Upper lobe of left lung (tissue), 6 donors: ENCODE measurements at regions not wholly inside any gene's neighbourhood (a gene's known extent, or its start where the extent isn't known, plus 50 kb on each side); places are given as distances from the start of the nearest gene placed in this dataset.

Source experiments
- ATAC-seq, 2 donors: fragments of 200-7000 bp; cut with Tn5 transposase; one replicate each; pipeline ENCODE4 v1.9.1; 2022; ENCODE audit warnings: mild to moderate bottlenecking in 2 of 2, moderate library complexity in 2 of 2; ENCODE audit not compliant: low FRiP score in 2 of 2
- DNase-seq, 2 donors: peaks; one replicate each; pipeline ENCODE4 v3.0.0-alpha.2; 2019 to 2020
- H3K27ac ChIP-seq, 4 donors: fragments of 200-600 bp; sonication (generic); one replicate each; pipeline ENCODE4 v1.5.1; 2016 to 2019
- H3K27me3 ChIP-seq, 4 donors: fragments of 200-600 bp; sonication (generic); one replicate each; pipeline ENCODE4 v1.5.1; 2017 to 2019
- H3K36me3 ChIP-seq, 4 donors: fragments of 200-600 bp; sonication (generic); one replicate each; pipeline ENCODE4 v1.5.1; 2016 to 2019
- H3K4me1 ChIP-seq, 4 donors: fragments of 200-600 bp; sonication (generic); one replicate each; pipeline ENCODE4 v1.5.1; 2018 to 2019
- H3K4me3 ChIP-seq, 4 donors: fragments of 200-600 bp; sonication (generic); one replicate each; pipeline ENCODE4 v1.5.1; 2017 to 2019; ENCODE audit warnings: mild to moderate bottlenecking in 2 of 4, moderate library complexity in 1 of 4
- H3K9me3 ChIP-seq, 4 donors: fragments of 200-600 bp; sonication (generic); one replicate each; pipeline ENCODE4 v1.5.1; 2018 to 2019
- EP300 ChIP-seq, 4 donors: sonication (generic); formaldehyde crosslinking; IDR thresholded peaks; one replicate each; pipeline ENCODE4 v1.5.1; 2017; ENCODE audit warnings: antibody characterized with exemption in 4 of 4, control low read depth in 2 of 4
- POLR2A ChIP-seq, 4 donors: fragments of 450-650 bp; IDR thresholded peaks; one replicate each; pipeline ENCODE4 v1.5.1; 2016 to 2017; ENCODE audit warnings: antibody characterized with exemption in 4 of 4, mild to moderate bottlenecking in 2 of 4
- POLR2AphosphoS5 ChIP-seq, 2 donors: sonication (generic); formaldehyde crosslinking; IDR thresholded peaks; one replicate each; pipeline ENCODE4 v1.5.1; 2017; ENCODE audit warnings: antibody characterized with exemption in 2 of 2
- WGBS, 2 donors: methylation state at CpG; one replicate each; pipeline ENCODE4 v1.1.5; 2017 to 2018; 5-methylcytosine and 5-hydroxymethylcytosine counted together
- TF ChIP-seq, protein P1 (sequence below), 6 experiments: fragments of 450-650 bp in 4 of 6; fragments of 200-600 bp in 2 of 6; sonication (generic) in 2 of 6; IDR thresholded peaks; one replicate each; pipeline ENCODE4 v1.5.1; 2016 to 2019; ENCODE audit warnings: antibody characterized with exemption in 6 of 6
- donor health status: DM: no; HTN: no; CAD: no; lungs with moderate emphysema.
- donor health status: DM: no; HTN: yes; CAD: no; lungs with severe emphysema.

DNA sequence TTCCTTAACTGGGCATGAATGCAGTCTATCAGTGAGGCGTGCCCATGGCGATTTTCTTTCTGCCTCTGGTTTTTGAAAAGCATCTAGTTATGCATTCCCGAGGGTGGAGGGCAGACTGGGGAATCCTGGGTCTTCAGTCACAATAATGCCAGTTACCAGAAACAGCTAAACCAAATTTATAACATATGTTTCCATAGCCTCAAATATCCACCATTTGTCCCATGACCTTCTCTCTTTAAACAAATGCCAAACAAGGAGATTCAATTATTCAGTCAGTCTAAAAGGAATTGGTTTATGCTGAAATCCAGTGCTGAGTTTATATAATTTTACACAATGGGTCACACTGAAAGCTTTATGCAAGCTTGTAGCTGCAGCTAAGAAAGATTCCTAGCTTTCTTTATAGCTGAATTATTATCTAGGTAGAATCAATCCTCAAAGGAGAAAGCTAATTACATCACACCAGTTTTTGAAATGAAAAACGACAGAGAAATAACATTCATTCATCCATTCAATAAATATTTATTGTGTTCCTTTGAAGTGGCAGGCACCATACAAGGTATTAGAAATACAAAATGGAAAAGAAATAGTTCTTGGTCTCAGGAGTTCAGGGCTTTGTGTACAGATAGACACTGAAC, 131.3 kb upstream of the RAP1B start:
- no peak overlapping the region for H3K27ac ChIP-seq
- WGBS, 2 donors, result 63 to 69% methylated on average over 4 of the region's 4 CpGs
- TF ChIP-seq, protein P1, sequence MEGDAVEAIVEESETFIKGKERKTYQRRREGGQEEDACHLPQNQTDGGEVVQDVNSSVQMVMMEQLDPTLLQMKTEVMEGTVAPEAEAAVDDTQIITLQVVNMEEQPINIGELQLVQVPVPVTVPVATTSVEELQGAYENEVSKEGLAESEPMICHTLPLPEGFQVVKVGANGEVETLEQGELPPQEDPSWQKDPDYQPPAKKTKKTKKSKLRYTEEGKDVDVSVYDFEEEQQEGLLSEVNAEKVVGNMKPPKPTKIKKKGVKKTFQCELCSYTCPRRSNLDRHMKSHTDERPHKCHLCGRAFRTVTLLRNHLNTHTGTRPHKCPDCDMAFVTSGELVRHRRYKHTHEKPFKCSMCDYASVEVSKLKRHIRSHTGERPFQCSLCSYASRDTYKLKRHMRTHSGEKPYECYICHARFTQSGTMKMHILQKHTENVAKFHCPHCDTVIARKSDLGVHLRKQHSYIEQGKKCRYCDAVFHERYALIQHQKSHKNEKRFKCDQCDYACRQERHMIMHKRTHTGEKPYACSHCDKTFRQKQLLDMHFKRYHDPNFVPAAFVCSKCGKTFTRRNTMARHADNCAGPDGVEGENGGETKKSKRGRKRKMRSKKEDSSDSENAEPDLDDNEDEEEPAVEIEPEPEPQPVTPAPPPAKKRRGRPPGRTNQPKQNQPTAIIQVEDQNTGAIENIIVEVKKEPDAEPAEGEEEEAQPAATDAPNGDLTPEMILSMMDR (IDR thresholded peaks at IDR 0.05), result no peak
- TF ChIP-seq POLR2A (IDR thresholded peaks at IDR 0.05), result no peak
- no peak for TF ChIP-seq POLR2AphosphoS5 (IDR thresholded peaks at IDR 0.05)
- TF ChIP-seq EP300 (IDR thresholded peaks at IDR 0.05), result no peak
- H3K4me3 ChIP-seq, result no peak overlapping the region
- H3K9me3 ChIP-seq, result no peaks in the 10 kb centered on the region
- no peak for DNase-seq
- no peaks in the 10 kb centered on the region for H3K36me3 ChIP-seq
- no peaks in the 10 kb centered on the region for H3K4me1 ChIP-seq
- no peak for ATAC-seq
- no peaks in the 10 kb centered on the region for H3K27me3 ChIP-seq

GRCh38 chr12:68479896-68480291, 130.8 kb upstream of the RAP1B start:
- DNase-seq, result no peak
- Histone ChIP-seq H3K9me3 (no peaks in the 10 kb centered on the region), H3K4me3 (no peak overlapping the region)

GRCh38 chr12:68480526-68480925, 130.2 kb upstream of the RAP1B start:
- ATAC-seq (no peak), DNase-seq (no peak)
- H3K4me3 ChIP-seq, result no peak overlapping the region
- H3K27me3 ChIP-seq, result no peaks in the 10 kb centered on the region
- H3K36me3 ChIP-seq, result no peaks in the 10 kb centered on the region
- no peak for TF ChIP-seq EP300 (IDR thresholded peaks at IDR 0.05)
- TF ChIP-seq, protein P1 (IDR thresholded peaks at IDR 0.05), result no peak
- TF ChIP-seq POLR2AphosphoS5 (IDR thresholded peaks at IDR 0.05), result no peak
- no peak for TF ChIP-seq POLR2A (IDR thresholded peaks at IDR 0.05)
- H3K9me3 ChIP-seq, result no peaks in the 10 kb centered on the region
- H3K27ac ChIP-seq, result no peak overlapping the region
- no peaks in the 10 kb centered on the region for H3K4me1 ChIP-seq

More at GRCh38 chr12:68479896-68480291, 130.8 kb upstream of the RAP1B start:
- no peaks in the 10 kb centered on the region for H3K4me1 ChIP-seq
- TF ChIP-seq, protein P1 (IDR thresholded peaks at IDR 0.05), result no peak
- TF ChIP-seq POLR2AphosphoS5 (IDR thresholded peaks at IDR 0.05) (no peak), EP300 (IDR thresholded peaks at IDR 0.05) (no peak), POLR2A (IDR thresholded peaks at IDR 0.05) (no peak)
- H3K27ac ChIP-seq, result no peak overlapping the region
- no peaks in the 10 kb centered on the region for H3K36me3 ChIP-seq
- 79 to 89% methylated on average over 2 of the region's 2 CpGs for WGBS, 2 donors
- H3K27me3 ChIP-seq, result no peaks in the 10 kb centered on the region
- ATAC-seq, result no peak

GRCh38 chr12:68481181-68481941, 129.3 kb upstream of the RAP1B start:
- 63 to 65% methylated on average over 7 of the region's 7 CpGs for WGBS, 2 donors
- Histone ChIP-seq H3K4me3 (no peak overlapping the region), H3K9me3 (no peaks in the 10 kb centered on the region), H3K27me3 (no peaks in the 10 kb centered on the region), H3K4me1 (no peaks in the 10 kb centered on the region), H3K36me3 (no peaks in the 10 kb centered on the region), H3K27ac (no peak overlapping the region)
- ATAC-seq (no peak), DNase-seq (no peak)
- TF ChIP-seq POLR2AphosphoS5 (IDR thresholded peaks at IDR 0.05) (no peak), EP300 (IDR thresholded peaks at IDR 0.05) (no peak), POLR2A (IDR thresholded peaks at IDR 0.05) (no peak)
- TF ChIP-seq, protein P1 (IDR thresholded peaks at IDR 0.05), result no peak
